ENCODE measurements at regions not wholly inside any gene's neighbourhood (a gene's known extent, or its start where the extent isn't known, plus 50 kb on each side); places are given as distances from the start of the nearest gene placed in this dataset.

- no peak for TF ChIP-seq CTCF (IDR thresholded peaks at IDR 0.05)
- TF ChIP-seq EP300 (IDR thresholded peaks at IDR 0.05), result no peak
- TF ChIP-seq POLR2A (IDR thresholded peaks at IDR 0.05), result no peak
Observed at GRCh38 chr1:187281085-187281484, 452.3 kb downstream of the PLA2G4A start.

Measured in sigmoid colon (tissue), 4 donors.